H9 (cell line): ENCODE measurements at regions not wholly inside any gene's neighbourhood (a gene's known extent, or its start where the extent isn't known, plus 50 kb on each side); places are given as distances from the start of the nearest gene placed in this dataset.

Experiments
- DNase-seq: peaks from one replicate; pipeline ENCODE4 v3.0.0-alpha.2; 2017
- H2AFZ ChIP-seq: one replicate; pipeline ENCODE4 v1.6.1; 2013; ENCODE audit warnings: mild to moderate bottlenecking, low read length, control low read depth, moderate library complexity
- H2AK5ac ChIP-seq: 2 replicates; pipeline ENCODE4 v1.6.1; 2013; ENCODE audit warnings: low read length, control low read depth, mixed read lengths; ENCODE audit not compliant: insufficient read length
- H2BK120ac ChIP-seq: one replicate; pipeline ENCODE4 v1.6.1; 2013; ENCODE audit warnings: low read depth, mild to moderate bottlenecking, low read length, control low read depth, inconsistent platforms; ENCODE audit not compliant: poor library complexity, severe bottlenecking
- H2BK12ac ChIP-seq: 2 replicates; pipeline ENCODE4 v1.6.1; 2013; ENCODE audit warnings: low read length, control low read depth, mixed read lengths, low read depth; ENCODE audit not compliant: insufficient read length
- H2BK15ac ChIP-seq: 2 replicates; pipeline ENCODE4 v1.6.1; 2013; ENCODE audit warnings: low read depth, low read length, control low read depth
- H2BK20ac ChIP-seq: one replicate; pipeline ENCODE4 v1.6.1; 2013; ENCODE audit warnings: low read depth, mild to moderate bottlenecking, low read length, control low read depth, inconsistent platforms; ENCODE audit not compliant: poor library complexity, severe bottlenecking
- H2BK5ac ChIP-seq: 2 replicates; pipeline ENCODE4 v1.6.1; 2013; ENCODE audit warnings: low read length, control low read depth, mixed read lengths; ENCODE audit not compliant: insufficient read length
- H3K14ac ChIP-seq: 2 replicates; pipeline ENCODE4 v1.6.1; 2013; ENCODE audit warnings: low read length, control low read depth; ENCODE audit not compliant: insufficient read depth
- H3K18ac ChIP-seq: 2 replicates; pipeline ENCODE4 v1.6.1; 2013; ENCODE audit warnings: low read depth, mild to moderate bottlenecking, mixed read lengths, low read length, control low read depth; ENCODE audit not compliant: insufficient read length
- H3K23ac ChIP-seq: 2 replicates; pipeline ENCODE4 v1.6.1; 2013; ENCODE audit warnings: low read length, control low read depth, mixed read lengths, low read depth; ENCODE audit not compliant: insufficient read length
- H3K23me2 ChIP-seq: 2 replicates; pipeline ENCODE4 v1.6.1; 2013; ENCODE audit warnings: low read depth, mild to moderate bottlenecking, mixed read lengths, low read length, control low read depth; ENCODE audit not compliant: insufficient read length, poor library complexity, severe bottlenecking
- H3K27ac ChIP-seq: 2 replicates; pipeline ENCODE4 v1.5.1; 2013; ENCODE audit warnings: low read length, control low read depth, mixed read lengths, low read depth; ENCODE audit not compliant: insufficient read length
- H3K27me3 ChIP-seq: 2 replicates; pipeline ENCODE4 v1.6.1; 2013; ENCODE audit warnings: low read length, control low read depth, inconsistent platforms; ENCODE audit not compliant: insufficient read depth
- H3K4ac ChIP-seq: 2 replicates; pipeline ENCODE4 v1.6.1; 2013; ENCODE audit warnings: low read depth, mild to moderate bottlenecking, control low read depth, inconsistent platforms, low read length, moderate library complexity
- H3K4me1 ChIP-seq: 2 replicates; pipeline ENCODE4 v1.6.1; 2013; ENCODE audit warnings: low read length, control low read depth, inconsistent platforms; ENCODE audit not compliant: insufficient read depth
- H3K4me2 ChIP-seq: 2 replicates; pipeline ENCODE4 v1.6.1; 2013; ENCODE audit warnings: low read length, control low read depth, mixed read lengths; ENCODE audit not compliant: insufficient read length, insufficient read depth
- H3K56ac ChIP-seq: 2 replicates; pipeline ENCODE4 v1.6.1; 2013; ENCODE audit warnings: low read depth, mild to moderate bottlenecking, mixed read lengths, low read length, control low read depth; ENCODE audit not compliant: insufficient read length
- H3K79me1 ChIP-seq: 2 replicates; pipeline ENCODE4 v1.6.1; 2013; ENCODE audit warnings: low read depth, mild to moderate bottlenecking, moderate library complexity, low read length, control low read depth, inconsistent platforms; ENCODE audit not compliant: insufficient read depth, poor library complexity, severe bottlenecking
- H3K79me2 ChIP-seq: 2 replicates; pipeline ENCODE4 v1.6.1; 2013; ENCODE audit warnings: low read length, control low read depth, inconsistent platforms; ENCODE audit not compliant: insufficient read depth
- H3K9ac ChIP-seq: 2 replicates; pipeline ENCODE4 v1.6.1; 2013; ENCODE audit warnings: low read length, control low read depth, mixed read lengths; ENCODE audit not compliant: insufficient read length; ENCODE audit errors: extremely low read depth
- H3K9me3 ChIP-seq: one replicate; pipeline ENCODE4 v1.6.1; 2013; ENCODE audit warnings: low read depth, low read length, inconsistent platforms; ENCODE audit not compliant: control insufficient read depth
- H3T11ph ChIP-seq: one replicate; pipeline ENCODE4 v1.6.1; 2013; ENCODE audit warnings: mild to moderate bottlenecking, low read length, control low read depth, inconsistent platforms
- H4K20me1 ChIP-seq: one replicate; pipeline ENCODE4 v1.6.1; 2013; ENCODE audit not compliant: control insufficient read depth, insufficient read length, insufficient read depth
- H4K5ac ChIP-seq: 2 replicates; pipeline ENCODE4 v1.6.1; 2013; ENCODE audit warnings: low read depth, mild to moderate bottlenecking, mixed read lengths, low read length, control low read depth; ENCODE audit not compliant: insufficient read length
- H4K8ac ChIP-seq: replicated peaks from 2 replicates; pipeline ENCODE4 v1.6.1; 2013; ENCODE audit warnings: low read length, control low read depth, mixed read lengths, low read depth; ENCODE audit not compliant: insufficient read length
- H4K91ac ChIP-seq: 2 replicates; pipeline ENCODE4 v1.6.1; 2013; ENCODE audit warnings: low read depth, mild to moderate bottlenecking, moderate library complexity, mixed read lengths, low read length, control low read depth; ENCODE audit not compliant: insufficient read length
- H3K27ac Mint-ChIP-seq, 3 experiments: 2 replicates in 2 of 3; 3 replicates in 1 of 3; pipeline ENCODE4 v1.8.0; 2020 to 2021; ENCODE audit warnings: mixed read lengths in 3 of 3, mild to moderate bottlenecking in 1 of 3, moderate library complexity in 1 of 3
- H3K27me3 Mint-ChIP-seq: 2 replicates; pipeline ENCODE4 v1.8.0; 2021; ENCODE audit warnings: low read depth, mild to moderate bottlenecking, moderate library complexity, mixed read lengths
- H3K36me3 Mint-ChIP-seq, 3 experiments: 2 replicates in 2 of 3; 3 replicates in 1 of 3; pipeline ENCODE4 v1.8.0; 2020 to 2021; ENCODE audit warnings: low read depth in 3 of 3, mixed read lengths in 3 of 3; ENCODE audit not compliant: insufficient read depth in 1 of 3
- H3K4me1 Mint-ChIP-seq, 2 experiments: 2 replicates each; pipeline ENCODE4 v1.8.0; 2020; ENCODE audit warnings: mixed read lengths in 2 of 2
- H3K4me3 Mint-ChIP-seq, 2 experiments: 2 replicates in 1 of 2; 3 replicates in 1 of 2; pipeline ENCODE4 v1.8.0; 2020 to 2021; ENCODE audit warnings: mild to moderate bottlenecking in 2 of 2, mixed read lengths in 2 of 2, moderate library complexity in 1 of 2
- H3K9me3 Mint-ChIP-seq, 2 experiments: 2 replicates in 1 of 2; 3 replicates in 1 of 2; pipeline ENCODE4 v1.8.0; 2020; ENCODE audit warnings: mild to moderate bottlenecking in 2 of 2, mixed read lengths in 2 of 2, moderate library complexity in 1 of 2
- WGBS: extraction: QIAGEN DNeasy Blood & Tissue Kit; methylation state at CpG from one replicate; pipeline ENCODE4 v1.1.7; 2013; ENCODE audit warnings: missing lambda C conversion rate, low lambda C conversion rate, mixed read lengths; ENCODE audit not compliant: insufficient read length; ENCODE audit errors: extremely low coverage; 5-methylcytosine and 5-hydroxymethylcytosine counted together
- TF ChIP-seq, protein P1 (sequence below): fragments of 200-600 bp; sonication (generic); conservative IDR thresholded peaks from 3 replicates; pipeline ENCODE4 v1.8.0; 2021; ENCODE audit warnings: antibody characterized with exemption, mild to moderate bottlenecking

GRCh38 chr5:163807781-163808180 lies 302.4 kb downstream of the MAT2B start:
- Histone ChIP-seq H4K5ac (no peak overlapping the region), H3K79me2 (no peaks in the 10 kb centered on the region), H2BK5ac (no peak overlapping the region), H3K9ac (no peak overlapping the region), H3K4me1 (no peaks in the 10 kb centered on the region), H2BK20ac (no peak overlapping the region), H3K27ac (no peak overlapping the region), H4K20me1 (no peaks in the 10 kb centered on the region), H2AFZ (no peak overlapping the region), H2BK120ac (no peak overlapping the region), H3K79me1 (no peaks in the 10 kb centered on the region), H2AK5ac (no peak overlapping the region), H4K91ac (no peak overlapping the region), H2BK12ac (no peak overlapping the region), H3K27me3 (no peaks in the 10 kb centered on the region), H3K56ac (no peak overlapping the region), H2BK15ac (no peak overlapping the region), H3K14ac (no peak overlapping the region), H3K23ac (no peak overlapping the region), H3K4me2 (no peak overlapping the region), H3K4ac (no peak overlapping the region), H4K8ac (no peak overlapping the region), H3K9me3 (no peaks in the 10 kb centered on the region), H3K23me2 (no peaks in the 10 kb centered on the region), H3T11ph (no peak overlapping the region), H3K18ac (no peak overlapping the region)
- Mint-ChIP-seq H3K4me1 (no peaks in the 10 kb centered on the region), H3K4me3 (no peak overlapping the region), H3K9me3 (no peaks in the 10 kb centered on the region), H3K36me3 (no peaks in the 10 kb centered on the region), H3K27me3 (no peaks in the 10 kb centered on the region), H3K27ac (no peak overlapping the region)
- WGBS, result no CpG with 5 or more reads among the region's 2 CpGs
- no peak for DNase-seq
- TF ChIP-seq, protein P1, sequence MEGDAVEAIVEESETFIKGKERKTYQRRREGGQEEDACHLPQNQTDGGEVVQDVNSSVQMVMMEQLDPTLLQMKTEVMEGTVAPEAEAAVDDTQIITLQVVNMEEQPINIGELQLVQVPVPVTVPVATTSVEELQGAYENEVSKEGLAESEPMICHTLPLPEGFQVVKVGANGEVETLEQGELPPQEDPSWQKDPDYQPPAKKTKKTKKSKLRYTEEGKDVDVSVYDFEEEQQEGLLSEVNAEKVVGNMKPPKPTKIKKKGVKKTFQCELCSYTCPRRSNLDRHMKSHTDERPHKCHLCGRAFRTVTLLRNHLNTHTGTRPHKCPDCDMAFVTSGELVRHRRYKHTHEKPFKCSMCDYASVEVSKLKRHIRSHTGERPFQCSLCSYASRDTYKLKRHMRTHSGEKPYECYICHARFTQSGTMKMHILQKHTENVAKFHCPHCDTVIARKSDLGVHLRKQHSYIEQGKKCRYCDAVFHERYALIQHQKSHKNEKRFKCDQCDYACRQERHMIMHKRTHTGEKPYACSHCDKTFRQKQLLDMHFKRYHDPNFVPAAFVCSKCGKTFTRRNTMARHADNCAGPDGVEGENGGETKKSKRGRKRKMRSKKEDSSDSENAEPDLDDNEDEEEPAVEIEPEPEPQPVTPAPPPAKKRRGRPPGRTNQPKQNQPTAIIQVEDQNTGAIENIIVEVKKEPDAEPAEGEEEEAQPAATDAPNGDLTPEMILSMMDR, result no peak
